Stimulated activated naive B cell treated with anti-CD40 and anti-IgM and Interleukin-4, amounts not matched to agents 10 μg/mL and 1 μg/mL and 100 μg/mL, for 72 hours (primary cell): ENCODE measurements at regions not wholly inside any gene's neighbourhood (a gene's known extent, or its start where the extent isn't known, plus 50 kb on each side); places are given as distances from the start of the nearest gene placed in this dataset.
"Not testable (repeated sequence)": the region's sequence is repeated elsewhere in the genome, so short reads cannot be mapped to it uniquely, and the experiment has no call there.

Experiments used
- ATAC-seq, 2 donors: fragments of 150-1000 bp; cut with Tn5 transposase; replicated peaks; 2 replicates each; pipeline ENCODE4 v1.10.0; 2021; ENCODE audit warnings: moderate library complexity in 1 of 2
- DNase-seq: peaks from one replicate; pipeline ENCODE4 v3.0.0; 2021
- H3K27ac Mint-ChIP-seq: one replicate; pipeline ENCODE4 v1.8.0; 2022; ENCODE audit warnings: mild to moderate bottlenecking, mixed read lengths
- H3K27me3 Mint-ChIP-seq, 2 donors: one replicate each; pipeline ENCODE4 v1.8.0; 2022; ENCODE audit warnings: mixed read lengths in 2 of 2
- H3K36me3 Mint-ChIP-seq, 2 donors: one replicate each; pipeline ENCODE4 v1.8.0; 2022; ENCODE audit warnings: mixed read lengths in 2 of 2, mild to moderate bottlenecking in 1 of 2
- H3K4me1 Mint-ChIP-seq, 2 donors: one replicate each; pipeline ENCODE4 v1.8.0; 2022; ENCODE audit warnings: mixed read lengths in 2 of 2, mild to moderate bottlenecking in 1 of 2
- H3K4me3 Mint-ChIP-seq, 2 donors: one replicate each; pipeline ENCODE4 v1.8.0; 2022; ENCODE audit warnings: mild to moderate bottlenecking in 2 of 2, mixed read lengths in 2 of 2, moderate library complexity in 1 of 2
- H3K9me3 Mint-ChIP-seq, 2 donors: one replicate each; pipeline ENCODE4 v1.8.0; 2022; ENCODE audit warnings: mixed read lengths in 2 of 2, mild to moderate bottlenecking in 1 of 2

DNA sequence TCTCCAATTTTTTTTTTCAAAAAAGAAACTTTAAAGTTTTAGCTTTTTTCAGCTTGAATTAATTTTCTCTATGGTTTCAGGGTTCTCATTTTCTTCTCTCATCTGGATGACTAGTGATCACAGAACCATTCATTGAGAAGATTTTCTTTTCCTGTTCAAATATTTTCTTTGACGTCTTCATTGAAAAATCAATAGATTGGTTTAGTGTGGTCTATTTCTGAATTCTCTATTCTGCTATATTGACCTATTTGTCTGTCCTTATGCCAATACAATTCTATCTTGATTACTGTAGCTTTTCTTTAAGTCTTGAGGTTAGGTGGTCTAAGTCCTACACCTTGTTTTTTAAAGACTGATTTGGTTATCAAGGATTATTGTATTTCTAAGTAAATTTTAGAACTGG is 150.2 kb upstream of the MAN1A1 start:
- ATAC-seq (no peak), DNase-seq (no peak)
- Mint-ChIP-seq H3K27ac (no peak overlapping the region), H3K9me3 (no peaks in the 10 kb centered on the region), H3K4me1 (peaks cover 13 to 24% of the 10 kb centered on the region in 2 donors), H3K27me3 (no peaks in the 10 kb centered on the region), H3K4me3 (no peak overlapping the region), H3K36me3 (no peaks in the 10 kb centered on the region)

DNA sequence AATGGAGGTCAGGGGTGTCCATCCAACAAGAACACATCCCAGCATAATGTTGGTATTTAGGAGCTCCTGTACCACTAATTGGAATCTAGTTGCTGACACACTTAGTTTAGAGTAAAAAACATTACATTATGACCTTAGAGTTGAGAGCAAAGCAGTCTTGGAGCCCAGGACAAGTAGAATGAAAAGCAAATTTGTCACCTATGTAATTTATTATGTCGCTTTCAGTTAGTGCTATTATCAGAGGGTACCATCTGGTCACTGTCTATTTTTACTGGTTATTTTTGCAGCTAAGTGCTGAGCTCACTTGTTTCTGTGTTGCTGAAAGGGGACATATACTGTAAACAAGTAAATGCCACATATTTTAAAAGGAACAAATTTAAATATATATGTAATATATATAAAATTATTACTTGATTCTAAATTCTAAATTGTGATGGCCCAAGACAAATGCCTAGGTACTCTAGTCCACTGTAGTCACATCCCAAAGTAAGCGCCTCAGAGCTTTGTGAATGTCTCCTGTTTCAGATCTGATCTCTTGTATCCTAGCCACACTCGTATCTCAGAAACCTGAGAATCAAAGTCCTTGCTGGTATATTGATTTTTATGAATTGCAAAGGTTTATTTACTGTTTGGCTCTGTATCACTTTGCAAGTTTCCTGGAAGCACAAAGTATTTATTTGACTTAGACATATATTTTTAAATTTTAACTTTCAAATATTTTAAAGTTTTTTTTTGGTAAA is 148.6 kb upstream of the MAN1A1 start:
- Mint-ChIP-seq H3K4me3 (no peak overlapping the region), H3K36me3 (no peaks in the 10 kb centered on the region), H3K27me3 (no peaks in the 10 kb centered on the region), H3K4me1 (peaks cover 14 to 18% of the 10 kb centered on the region in 2 donors), H3K27ac (no peak overlapping the region), H3K9me3 (no peaks in the 10 kb centered on the region)
- no peak for ATAC-seq
- no peak for DNase-seq

DNA sequence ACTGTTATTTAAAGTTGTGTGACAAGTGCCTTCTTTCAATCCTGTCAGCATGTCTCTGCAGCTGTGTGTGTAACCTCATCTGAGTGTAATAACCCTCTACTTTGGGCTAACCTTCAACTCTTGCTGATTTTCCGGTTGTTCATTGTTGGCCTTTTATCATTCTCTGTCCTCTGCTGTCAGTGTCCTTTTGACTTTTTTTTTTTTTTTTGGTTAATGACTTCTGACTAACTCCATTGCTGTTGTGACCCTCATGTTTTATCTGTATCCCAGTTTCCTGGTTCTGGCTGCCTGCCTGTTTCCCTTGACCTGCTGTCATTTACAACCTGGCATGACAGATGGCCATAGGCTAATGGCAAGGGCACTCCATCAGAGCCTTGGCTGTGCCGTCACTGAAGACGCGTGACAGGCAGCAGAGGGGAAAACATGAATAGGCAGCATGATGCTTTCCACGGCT is 145.7 kb upstream of the MAN1A1 start:
- Mint-ChIP-seq H3K27me3 (no peaks in the 10 kb centered on the region), H3K36me3 (no peaks in the 10 kb centered on the region), H3K4me1 (peaks cover 8 to 21% of the 10 kb centered on the region in 2 donors), H3K27ac (no peak overlapping the region), H3K9me3 (peaks cover 0 to 6% of the 10 kb centered on the region in 2 donors), H3K4me3 (no peak overlapping the region)
- ATAC-seq (no peak), DNase-seq (no peak)

DNA sequence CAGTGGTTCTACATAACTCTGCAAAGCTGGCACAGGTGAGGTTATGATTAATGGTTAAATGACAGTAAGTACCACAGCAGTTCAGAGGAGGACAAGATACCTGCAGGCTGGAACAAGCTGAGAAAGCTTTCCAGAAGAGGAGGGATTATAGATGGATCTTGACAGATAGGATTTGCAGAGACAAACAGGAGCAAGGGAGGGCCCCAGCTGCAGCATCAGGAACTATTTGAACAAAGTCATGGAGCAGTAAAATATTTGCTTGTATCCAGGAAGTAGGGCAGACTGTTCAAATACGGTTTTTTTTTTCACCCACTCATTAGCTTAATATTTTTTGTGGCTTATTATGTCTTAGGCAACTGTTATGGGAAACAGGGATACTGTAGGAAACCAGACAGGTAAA is 144.4 kb upstream of the MAN1A1 start:
- H3K27ac Mint-ChIP-seq = no peak overlapping the region
- ATAC-seq (no peak), DNase-seq (no peak)
- H3K9me3 Mint-ChIP-seq = peaks cover 0 to 9% of the 10 kb centered on the region in 2 donors
- H3K36me3 Mint-ChIP-seq = no peaks in the 10 kb centered on the region
- no peaks in the 10 kb centered on the region for H3K27me3 Mint-ChIP-seq
- H3K4me1 Mint-ChIP-seq = peaks cover 15 to 26% of the 10 kb centered on the region in 2 donors
- H3K4me3 Mint-ChIP-seq = no peak overlapping the region

DNA sequence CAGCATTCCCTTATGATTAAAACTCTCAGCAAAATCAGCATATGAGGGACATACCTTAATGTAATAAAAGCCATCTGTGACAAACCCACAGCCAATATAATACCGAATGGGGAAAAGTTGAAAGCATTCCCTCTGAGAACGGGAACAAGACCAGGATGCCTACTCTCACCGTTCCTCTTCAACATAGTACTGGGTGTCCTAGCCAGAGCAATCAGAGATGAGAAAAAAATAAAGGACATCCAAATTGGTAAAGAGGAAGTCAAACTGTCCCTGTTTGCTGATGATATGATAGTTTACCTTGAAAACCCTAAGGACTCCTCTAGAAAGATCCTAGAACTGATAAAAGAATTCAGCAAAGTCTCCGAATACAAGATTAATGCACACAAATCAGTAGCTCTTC is 141.6 kb upstream of the MAN1A1 start:
- not testable (repeated sequence) for H3K4me3 Mint-ChIP-seq, H3K27ac Mint-ChIP-seq, DNase-seq, H3K36me3 Mint-ChIP-seq, H3K27me3 Mint-ChIP-seq, ATAC-seq
- peaks cover 4 to 11% of the 10 kb centered on the region in 2 donors for H3K9me3 Mint-ChIP-seq
- peaks cover 15 to 24% of the 10 kb centered on the region in 2 donors for H3K4me1 Mint-ChIP-seq

DNA sequence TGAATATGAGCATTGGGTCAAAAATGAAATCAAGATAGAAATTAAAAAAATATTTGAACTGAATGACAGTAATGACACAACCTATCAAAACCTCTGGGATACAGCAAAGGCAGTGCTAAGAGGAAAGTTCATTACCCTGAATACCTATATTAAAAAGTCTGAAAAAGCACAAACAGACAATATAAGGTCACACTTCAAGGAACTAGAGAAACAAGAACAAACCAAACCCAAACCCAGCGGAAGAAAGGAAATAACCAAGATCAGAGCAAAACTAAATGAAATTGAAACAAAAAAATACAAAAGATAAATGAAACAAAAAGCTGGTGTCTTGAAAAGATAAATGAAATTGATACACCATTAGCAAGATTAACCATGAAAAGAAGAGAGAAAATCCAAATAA is 140.5 kb upstream of the MAN1A1 start:
- Mint-ChIP-seq H3K4me1 (peaks cover 15 to 24% of the 10 kb centered on the region in 2 donors), H3K9me3 (peaks cover 4 to 11% of the 10 kb centered on the region in 2 donors), H3K4me3 (peak overlapping the region in 1 of 2 donors; percentile 45)
- not testable (repeated sequence) for ATAC-seq, H3K27me3 Mint-ChIP-seq, H3K27ac Mint-ChIP-seq, H3K36me3 Mint-ChIP-seq, DNase-seq

DNA sequence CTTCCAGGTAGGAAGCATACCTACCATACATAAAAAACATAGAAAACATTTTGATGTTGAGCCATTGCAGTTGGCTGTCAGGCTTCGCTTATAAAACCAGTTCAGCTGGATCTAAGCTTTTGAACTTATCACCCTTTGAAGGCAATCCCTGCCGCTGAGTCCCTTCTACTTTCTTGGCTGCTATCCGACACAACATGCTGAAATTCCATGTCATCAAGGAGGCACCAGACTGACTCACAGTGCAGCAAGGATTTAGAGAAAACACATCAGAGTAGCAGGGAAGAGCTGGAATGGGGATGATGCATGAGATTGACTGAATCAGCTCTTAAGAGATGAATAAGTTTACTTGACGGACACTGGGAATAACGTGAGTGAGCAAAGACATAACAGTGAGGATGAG is 135.0 kb upstream of the MAN1A1 start:
- peaks cover 5 to 6% of the 10 kb centered on the region in 2 donors for H3K4me1 Mint-ChIP-seq
- H3K4me3 Mint-ChIP-seq = no peak overlapping the region
- H3K27me3 Mint-ChIP-seq = no peaks in the 10 kb centered on the region
- H3K27ac Mint-ChIP-seq = no peak overlapping the region
- DNase-seq (no peak), ATAC-seq (no peak)
- peaks cover 2 to 4% of the 10 kb centered on the region in 2 donors for H3K9me3 Mint-ChIP-seq
- H3K36me3 Mint-ChIP-seq = peaks cover 0 to 3% of the 10 kb centered on the region in 2 donors

DNA sequence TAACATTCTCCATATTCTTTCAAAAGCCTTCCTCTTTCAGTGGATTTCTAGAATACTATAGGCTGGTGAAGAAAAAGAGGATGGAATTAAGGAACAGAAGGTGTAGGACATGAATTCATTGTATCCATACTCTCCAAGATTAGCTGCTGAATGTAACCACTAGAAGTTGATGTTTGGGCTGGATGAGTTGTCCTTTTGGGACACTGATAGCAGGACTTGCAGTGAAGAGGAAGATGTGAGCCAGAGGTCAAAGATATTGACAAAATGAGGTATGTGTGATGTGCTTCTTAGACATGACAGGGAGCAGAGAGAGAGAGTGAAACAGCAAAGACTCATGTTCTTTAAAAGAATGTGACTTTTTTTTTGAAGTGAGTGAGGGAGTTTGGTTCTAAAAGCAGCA is 134.3 kb upstream of the MAN1A1 start:
- Mint-ChIP-seq H3K4me3 (no peak overlapping the region), H3K27me3 (no peaks in the 10 kb centered on the region), H3K36me3 (peaks cover 0 to 3% of the 10 kb centered on the region in 2 donors), H3K4me1 (no peaks in the 10 kb centered on the region), H3K27ac (no peak overlapping the region), H3K9me3 (peaks cover 2 to 4% of the 10 kb centered on the region in 2 donors)
- ATAC-seq = no peak
- no peak for DNase-seq

DNA sequence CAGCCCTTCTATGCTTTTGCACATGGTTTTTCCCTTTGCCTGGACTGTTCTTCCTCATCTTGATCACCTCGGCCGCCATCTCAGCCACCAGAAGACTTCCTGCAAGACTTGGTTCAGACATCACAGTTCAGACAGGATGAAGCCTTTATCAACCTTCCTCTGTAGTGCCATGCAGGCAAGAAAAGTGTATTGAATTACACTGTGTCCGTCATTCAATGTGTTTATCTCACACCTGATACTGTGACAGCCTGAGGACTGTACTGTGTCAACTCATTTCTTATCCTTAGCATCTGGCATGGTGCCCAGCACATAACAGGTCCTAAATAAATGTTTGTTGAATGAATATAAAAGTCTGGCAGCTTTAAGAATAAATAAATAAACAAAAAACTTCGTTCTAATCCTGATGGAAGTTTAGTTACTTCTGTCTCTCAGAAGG is 133.3 kb upstream of the MAN1A1 start:
- DNase-seq = no peak
- peaks cover 2 to 4% of the 10 kb centered on the region in 2 donors for H3K9me3 Mint-ChIP-seq
- H3K36me3 Mint-ChIP-seq = peaks cover 0 to 3% of the 10 kb centered on the region in 2 donors
- H3K4me3 Mint-ChIP-seq = no peak overlapping the region
- ATAC-seq = no peak
- no peaks in the 10 kb centered on the region for H3K27me3 Mint-ChIP-seq
- H3K27ac Mint-ChIP-seq = no peak overlapping the region
- H3K4me1 Mint-ChIP-seq = no peaks in the 10 kb centered on the region

DNA sequence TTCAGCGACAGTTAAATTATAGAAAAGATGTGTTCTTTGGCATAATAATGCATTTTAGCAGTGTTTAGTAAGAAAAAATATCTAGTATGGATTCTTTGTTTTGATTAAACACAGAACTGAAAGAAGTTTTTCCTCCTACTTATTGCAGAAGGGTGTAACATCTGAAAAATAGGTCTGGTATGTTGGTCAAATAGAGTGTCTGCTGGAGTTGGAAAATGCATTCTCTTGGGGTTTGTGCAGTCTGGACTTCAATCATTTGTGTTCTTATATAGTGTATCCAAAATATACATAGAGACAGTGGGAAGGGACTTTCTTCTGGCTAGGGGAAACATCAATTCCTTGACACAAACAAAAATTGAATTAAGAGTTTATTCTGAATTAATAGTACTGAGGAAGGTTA is 132.4 kb upstream of the MAN1A1 start:
- H3K27ac Mint-ChIP-seq = no peak overlapping the region
- H3K27me3 Mint-ChIP-seq = no peaks in the 10 kb centered on the region
- H3K36me3 Mint-ChIP-seq = peaks cover 0 to 2% of the 10 kb centered on the region in 2 donors
- no peaks in the 10 kb centered on the region for H3K9me3 Mint-ChIP-seq
- H3K4me1 Mint-ChIP-seq = peaks cover 0 to 8% of the 10 kb centered on the region in 2 donors
- H3K4me3 Mint-ChIP-seq = no peak overlapping the region
- no peak for DNase-seq
- no peak for ATAC-seq

DNA sequence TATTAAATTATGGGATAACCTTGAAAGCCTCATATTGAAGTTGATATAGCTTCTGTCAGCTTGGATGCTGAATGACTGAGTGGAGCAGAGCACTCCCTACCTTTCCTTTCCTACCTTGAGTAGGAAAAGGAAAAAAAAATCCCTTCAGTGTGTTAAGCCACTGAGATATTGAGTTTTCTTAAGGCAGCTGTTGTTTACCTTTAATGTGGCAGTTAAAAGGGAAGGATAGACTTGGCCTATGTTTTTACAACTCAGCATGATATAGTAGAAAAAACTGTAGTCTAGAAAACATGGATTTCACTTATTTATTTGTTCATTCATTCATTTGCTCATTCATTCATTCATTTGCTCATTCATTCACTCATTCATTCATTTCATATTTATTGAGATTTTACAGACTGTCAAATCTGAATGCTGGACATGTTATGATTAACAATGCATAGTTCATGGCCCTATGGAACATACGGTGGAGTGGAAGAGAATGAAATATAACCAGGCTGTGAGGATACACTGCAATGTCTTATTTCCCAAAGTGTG is 131.5 kb upstream of the MAN1A1 start:
- no peak overlapping the region for H3K4me3 Mint-ChIP-seq

DNA sequence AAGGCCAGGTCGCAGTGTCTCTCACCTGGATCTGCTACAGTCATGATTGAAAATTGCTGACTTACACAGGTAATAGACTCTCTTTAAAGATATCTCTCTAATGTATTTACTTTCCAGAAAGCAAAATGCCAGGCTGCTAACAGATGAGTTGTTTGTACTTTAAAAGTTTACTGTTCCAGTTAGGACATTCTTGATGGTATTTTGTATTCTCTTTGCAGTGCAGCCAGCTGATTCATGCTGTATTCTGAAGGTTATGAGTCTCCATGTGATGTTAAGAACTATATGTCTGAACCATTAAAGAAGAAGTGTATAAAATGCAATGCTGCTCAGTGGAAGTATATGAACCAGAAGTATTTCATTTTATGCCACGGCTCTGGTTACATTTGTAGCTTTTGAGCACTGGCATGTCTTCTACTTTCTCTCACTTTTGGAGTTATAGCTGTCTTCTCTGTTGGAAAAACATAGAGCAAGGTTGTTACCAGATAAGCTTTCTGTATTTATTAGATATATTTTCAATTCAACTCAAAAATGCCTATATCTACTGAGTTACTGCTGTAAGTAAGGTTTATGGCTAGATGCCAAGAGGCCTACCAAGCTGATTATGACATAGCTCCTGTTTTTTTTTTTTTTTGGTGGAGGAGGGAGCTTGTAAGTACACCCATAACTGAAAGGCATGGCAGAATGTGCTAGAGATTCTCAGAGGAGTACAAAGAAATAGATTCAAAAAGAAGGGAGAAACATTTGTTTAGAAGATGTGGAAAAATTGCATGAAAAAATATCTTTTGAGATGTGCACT is 130.5 kb upstream of the MAN1A1 start:
- no peak for DNase-seq
- Mint-ChIP-seq H3K36me3 (peaks cover 0 to 2% of the 10 kb centered on the region in 2 donors), H3K4me3 (no peak overlapping the region), H3K4me1 (peaks cover 3 to 18% of the 10 kb centered on the region in 2 donors), H3K9me3 (no peaks in the 10 kb centered on the region), H3K27ac (no peak overlapping the region), H3K27me3 (no peaks in the 10 kb centered on the region)
- ATAC-seq = no peak

More for the DNA sequence above, 131.5 kb upstream of the MAN1A1 start:
- Mint-ChIP-seq H3K4me1 (peaks cover 3 to 17% of the 10 kb centered on the region in 2 donors), H3K9me3 (no peaks in the 10 kb centered on the region), H3K27ac (no peak overlapping the region), H3K27me3 (no peaks in the 10 kb centered on the region), H3K36me3 (peaks cover 0 to 2% of the 10 kb centered on the region in 2 donors)
- no peak for ATAC-seq
- DNase-seq = no peak

DNA sequence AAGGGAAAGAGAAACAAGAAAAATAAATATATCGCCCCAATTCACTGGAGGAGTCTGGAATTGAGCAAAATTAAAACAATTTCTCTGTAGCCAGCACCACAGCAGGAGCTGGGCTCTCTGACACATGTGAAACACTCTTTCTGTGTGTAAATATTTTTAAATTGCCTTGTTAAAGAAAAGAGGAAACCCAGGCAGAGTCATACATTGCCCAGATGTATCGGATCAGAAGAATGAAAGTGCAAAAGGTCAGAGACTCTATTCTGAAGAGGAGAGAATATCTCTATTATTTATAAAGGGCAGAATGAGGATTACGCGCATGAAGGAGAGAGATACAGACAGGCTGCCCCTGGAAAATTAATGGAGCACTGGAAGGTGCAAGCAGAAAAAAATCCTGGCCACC is 127.0 kb upstream of the MAN1A1 start:
- ATAC-seq (peak; percentile 67 to 80), DNase-seq (no peak)
- no peaks in the 10 kb centered on the region for H3K27me3 Mint-ChIP-seq
- H3K36me3 Mint-ChIP-seq = no peaks in the 10 kb centered on the region
- peaks cover 3 to 18% of the 10 kb centered on the region in 2 donors for H3K4me1 Mint-ChIP-seq
- no peak overlapping the region for H3K27ac Mint-ChIP-seq
- H3K9me3 Mint-ChIP-seq = peaks cover 0 to 6% of the 10 kb centered on the region in 2 donors
- peak overlapping the region in 1 of 2 donors; percentile 7 for H3K4me3 Mint-ChIP-seq

DNA sequence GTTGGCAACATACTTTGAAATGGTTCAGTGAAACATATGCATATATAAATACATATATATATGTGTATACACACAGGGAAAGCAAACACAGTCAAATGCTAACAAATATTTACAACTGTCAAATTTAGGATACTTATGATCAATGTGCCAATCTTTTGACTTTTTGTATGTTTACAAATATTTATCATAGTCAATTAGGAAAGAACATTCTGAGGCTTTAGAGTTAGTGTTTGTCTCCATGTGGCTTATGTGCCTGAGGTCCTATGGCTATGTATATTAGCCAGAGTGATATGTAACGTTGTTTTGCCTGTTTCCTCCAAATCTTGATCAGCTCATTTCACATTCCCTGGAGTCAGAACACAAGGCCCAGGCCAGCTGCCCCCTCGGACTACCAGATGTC is 126.5 kb upstream of the MAN1A1 start:
- H3K27me3 Mint-ChIP-seq = no peaks in the 10 kb centered on the region
- no peak overlapping the region for H3K27ac Mint-ChIP-seq
- no peak for ATAC-seq
- no peak for DNase-seq
- H3K36me3 Mint-ChIP-seq = no peaks in the 10 kb centered on the region
- peaks cover 3 to 18% of the 10 kb centered on the region in 2 donors for H3K4me1 Mint-ChIP-seq
- H3K9me3 Mint-ChIP-seq = peaks cover 0 to 6% of the 10 kb centered on the region in 2 donors
- no peak overlapping the region for H3K4me3 Mint-ChIP-seq
